ENCODE measurements at regions not wholly inside any gene's neighbourhood (a gene's known extent, or its start where the extent isn't known, plus 50 kb on each side); places are given as distances from the start of the nearest gene placed in this dataset.

- TF ChIP-seq CHD7 (IDR thresholded peaks at IDR 0.05; ENCODE audit: insufficient replicate concordance, low read length): no peak
- no peak for TF ChIP-seq NRF1 (IDR thresholded peaks at IDR 0.05; ENCODE audit: low read depth, low read length)
- no peak for TF ChIP-seq SP4 (IDR thresholded peaks at IDR 0.05; ENCODE audit: low read length)
- TF ChIP-seq SRF (IDR thresholded peaks at IDR 0.05; ENCODE audit: low read depth, low read length): no peak
- no peak for TF ChIP-seq TEAD4 (IDR thresholded peaks at IDR 0.05; ENCODE audit: low read depth, low read length)
These were observed 69.9 kb upstream of the TSC22D1 start (continued) for GRCh38 chr13:44646044-44646443.
